Stimulated activated CD4-positive, alpha-beta T cell treated with anti-CD3 and anti-CD28 coated beads, Interleukin-2, amount 100 ng/mL, for 24 hours (primary cell): ENCODE measurements at regions not wholly inside any gene's neighbourhood (a gene's known extent, or its start where the extent isn't known, plus 50 kb on each side); places are given as distances from the start of the nearest gene placed in this dataset.
"Not testable (repeated sequence)": the region's sequence is repeated elsewhere in the genome, so short reads cannot be mapped to it uniquely, and the experiment has no call there.

Experiments
- DNase-seq, 2 donors: peaks; one replicate each; pipeline ENCODE4 v3.0.0-alpha.2; 2020

GRCh38 chr6:137657351-137657911 is 163.2 kb upstream of the OLIG3 start:
- DNase-seq, result peak; percentile 28 to 30

GRCh38 chr6:137658287-137658686 is 164.1 kb upstream of the OLIG3 start:
- no peak for DNase-seq

- DNase-seq, result no peak
Observed at GRCh38 chr6:137659871-137660270, 165.7 kb upstream of the OLIG3 start.

GRCh38 chr6:137660296-137660731 is 166.1 kb upstream of the OLIG3 start:
- no peak for DNase-seq

- DNase-seq, result peak; percentile 38 to 75
Observed at GRCh38 chr6:137661601-137662000, 167.4 kb upstream of the OLIG3 start.

- DNase-seq, result no peak
Observed at GRCh38 chr6:137664183-137664582, 170.0 kb upstream of the OLIG3 start.

- DNase-seq, result no peak
Observed at GRCh38 chr6:137665342-137665934, 171.2 kb upstream of the OLIG3 start.

GRCh38 chr6:137666202-137666774 is 172.1 kb upstream of the OLIG3 start:
- DNase-seq, result no peak

GRCh38 chr6:137673603-137674002 is 179.4 kb upstream of the OLIG3 start:
- no peak for DNase-seq

- no peak for DNase-seq
Observed at GRCh38 chr6:137676888-137677287, 182.7 kb upstream of the OLIG3 start.

GRCh38 chr6:137677709-137678108 is 183.5 kb upstream of the OLIG3 start:
- DNase-seq, result no peak

- peak in 1 of 2 donors; percentile 9 for DNase-seq
Observed at GRCh38 chr6:137678451-137678850, 184.3 kb upstream of the OLIG3 start.

GRCh38 chr6:137680705-137681346 is 186.2 kb upstream of the TNFAIP3 start:
- DNase-seq, result no peak

- DNase-seq, result no peak
Observed at GRCh38 chr6:137681445-137682009, 185.5 kb upstream of the TNFAIP3 start.

- not testable (repeated sequence) for DNase-seq
Observed at GRCh38 chr6:137682658-137683057, 184.4 kb upstream of the TNFAIP3 start.

- DNase-seq, result no peak
Observed at GRCh38 chr6:137683916-137684315, 183.1 kb upstream of the TNFAIP3 start.

GRCh38 chr6:137685798-137686375 is 181.2 kb upstream of the TNFAIP3 start:
- DNase-seq, result no peak

GRCh38 chr6:137687818-137688217 is 179.2 kb upstream of the TNFAIP3 start:
- DNase-seq, result no peak

- DNase-seq, result no peak
Observed at GRCh38 chr6:137688230-137688971, 178.7 kb upstream of the TNFAIP3 start.

GRCh38 chr6:137689377-137689776 is 177.7 kb upstream of the TNFAIP3 start:
- no peak for DNase-seq

- DNase-seq, result no peak
Observed at GRCh38 chr6:137690034-137690433, 177.0 kb upstream of the TNFAIP3 start.

GRCh38 chr6:137690721-137691120 is 176.3 kb upstream of the TNFAIP3 start:
- no peak for DNase-seq

- no peak for DNase-seq
Observed at GRCh38 chr6:137692308-137692707, 174.8 kb upstream of the TNFAIP3 start.
